Upper lobe of left lung (tissue), 6 donors: ENCODE measurements at regions not wholly inside any gene's neighbourhood (a gene's known extent, or its start where the extent isn't known, plus 50 kb on each side); places are given as distances from the start of the nearest gene placed in this dataset.

Source experiments
- ATAC-seq, 2 donors: fragments of 200-7000 bp; cut with Tn5 transposase; one replicate each; pipeline ENCODE4 v1.9.1; 2022; ENCODE audit warnings: mild to moderate bottlenecking in 2 of 2, moderate library complexity in 2 of 2; ENCODE audit not compliant: low FRiP score in 2 of 2
- DNase-seq, 2 donors: peaks; one replicate each; pipeline ENCODE4 v3.0.0-alpha.2; 2019 to 2020
- H3K27ac ChIP-seq, 4 donors: fragments of 200-600 bp; sonication (generic); one replicate each; pipeline ENCODE4 v1.5.1; 2016 to 2019
- H3K27me3 ChIP-seq, 4 donors: fragments of 200-600 bp; sonication (generic); one replicate each; pipeline ENCODE4 v1.5.1; 2017 to 2019
- H3K36me3 ChIP-seq, 4 donors: fragments of 200-600 bp; sonication (generic); one replicate each; pipeline ENCODE4 v1.5.1; 2016 to 2019
- H3K4me1 ChIP-seq, 4 donors: fragments of 200-600 bp; sonication (generic); one replicate each; pipeline ENCODE4 v1.5.1; 2018 to 2019
- H3K4me3 ChIP-seq, 4 donors: fragments of 200-600 bp; sonication (generic); one replicate each; pipeline ENCODE4 v1.5.1; 2017 to 2019; ENCODE audit warnings: mild to moderate bottlenecking in 2 of 4, moderate library complexity in 1 of 4
- H3K9me3 ChIP-seq, 4 donors: fragments of 200-600 bp; sonication (generic); one replicate each; pipeline ENCODE4 v1.5.1; 2018 to 2019
- CTCF ChIP-seq, 6 experiments: fragments of 450-650 bp in 4 of 6; fragments of 200-600 bp in 2 of 6; sonication (generic) in 2 of 6; IDR thresholded peaks; one replicate each; pipeline ENCODE4 v1.5.1; 2016 to 2019; ENCODE audit warnings: antibody characterized with exemption in 6 of 6
- EP300 ChIP-seq, 4 donors: sonication (generic); formaldehyde crosslinking; IDR thresholded peaks; one replicate each; pipeline ENCODE4 v1.5.1; 2017; ENCODE audit warnings: antibody characterized with exemption in 4 of 4, control low read depth in 2 of 4
- POLR2A ChIP-seq, 4 donors: fragments of 450-650 bp; IDR thresholded peaks; one replicate each; pipeline ENCODE4 v1.5.1; 2016 to 2017; ENCODE audit warnings: antibody characterized with exemption in 4 of 4, mild to moderate bottlenecking in 2 of 4
- POLR2AphosphoS5 ChIP-seq, 2 donors: sonication (generic); formaldehyde crosslinking; IDR thresholded peaks; one replicate each; pipeline ENCODE4 v1.5.1; 2017; ENCODE audit warnings: antibody characterized with exemption in 2 of 2
- WGBS, 2 donors: methylation state at CpG; one replicate each; pipeline ENCODE4 v1.1.5; 2017 to 2018; 5-methylcytosine and 5-hydroxymethylcytosine counted together
- donor health status: DM: no; HTN: no; CAD: no; lungs with moderate emphysema.
- donor health status: DM: no; HTN: yes; CAD: no; lungs with severe emphysema.

- no peaks in the 10 kb centered on the region for H3K4me1 ChIP-seq
Measured at GRCh38 chr4:156173937-156174336, 220.3 kb upstream of the CTSO start.

GRCh38 chr4:156173486-156173885 is 219.8 kb upstream of the CTSO start:
- Histone ChIP-seq H3K27me3 (no peaks in the 10 kb centered on the region), H3K27ac (no peak overlapping the region), H3K36me3 (no peaks in the 10 kb centered on the region), H3K4me3 (no peak overlapping the region), H3K4me1 (no peaks in the 10 kb centered on the region), H3K9me3 (no peaks in the 10 kb centered on the region)
- DNase-seq (no peak), ATAC-seq (no peak)
- TF ChIP-seq POLR2A (IDR thresholded peaks at IDR 0.05), result no peak
- TF ChIP-seq EP300 (IDR thresholded peaks at IDR 0.05), result no peak
- TF ChIP-seq POLR2AphosphoS5 (IDR thresholded peaks at IDR 0.05), result no peak
- no peak for TF ChIP-seq CTCF (IDR thresholded peaks at IDR 0.05)

More at GRCh38 chr4:156173937-156174336, 220.3 kb upstream of the CTSO start:
- Histone ChIP-seq H3K9me3 (no peaks in the 10 kb centered on the region), H3K27me3 (no peaks in the 10 kb centered on the region), H3K4me3 (no peak overlapping the region), H3K36me3 (no peaks in the 10 kb centered on the region), H3K27ac (no peak overlapping the region)
- TF ChIP-seq POLR2A (IDR thresholded peaks at IDR 0.05) (no peak), POLR2AphosphoS5 (IDR thresholded peaks at IDR 0.05) (no peak), EP300 (IDR thresholded peaks at IDR 0.05) (no peak), CTCF (IDR thresholded peaks at IDR 0.05) (no peak)
- WGBS, 2 donors, result 76 to 85% methylated on average over 1 of the region's 1 CpG
- DNase-seq, result no peak
- no peak for ATAC-seq

GRCh38 chr4:156169861-156170260 is 216.2 kb upstream of the CTSO start:
- ATAC-seq (no peak), DNase-seq (no peak)
- TF ChIP-seq CTCF (IDR thresholded peaks at IDR 0.05) (no peak), POLR2AphosphoS5 (IDR thresholded peaks at IDR 0.05) (no peak), EP300 (IDR thresholded peaks at IDR 0.05) (no peak), POLR2A (IDR thresholded peaks at IDR 0.05) (no peak)
- H3K4me1 ChIP-seq, result no peaks in the 10 kb centered on the region
- no peaks in the 10 kb centered on the region for H3K36me3 ChIP-seq
- H3K9me3 ChIP-seq, result no peaks in the 10 kb centered on the region
- H3K4me3 ChIP-seq, result no peak overlapping the region
- 54 to 66% methylated on average over 2 of the region's 2 CpGs for WGBS, 2 donors
- no peak overlapping the region for H3K27ac ChIP-seq
- H3K27me3 ChIP-seq, result no peaks in the 10 kb centered on the region

- Histone ChIP-seq H3K36me3 (no peaks in the 10 kb centered on the region), H3K9me3 (no peaks in the 10 kb centered on the region), H3K4me1 (no peaks in the 10 kb centered on the region), H3K27ac (no peak overlapping the region), H3K4me3 (no peak overlapping the region), H3K27me3 (no peaks in the 10 kb centered on the region)
- WGBS, 2 donors, result 47 to 59% methylated on average over 3 of the region's 3 CpGs
- ATAC-seq (peak; percentile 71 to 95), DNase-seq (no peak)
- TF ChIP-seq POLR2A (IDR thresholded peaks at IDR 0.05), result no peak
- TF ChIP-seq EP300 (IDR thresholded peaks at IDR 0.05), result no peak
- no peak for TF ChIP-seq POLR2AphosphoS5 (IDR thresholded peaks at IDR 0.05)
- peak in 3 of 6 experiments; percentile 14 to 20 (median 18) for TF ChIP-seq CTCF (IDR thresholded peaks at IDR 0.05)
Measured at GRCh38 chr4:156169011-156169410, 215.3 kb upstream of the CTSO start.

- Histone ChIP-seq H3K4me1 (no peaks in the 10 kb centered on the region), H3K36me3 (no peaks in the 10 kb centered on the region), H3K27ac (no peak overlapping the region), H3K27me3 (no peaks in the 10 kb centered on the region), H3K9me3 (no peaks in the 10 kb centered on the region), H3K4me3 (no peak overlapping the region)
- WGBS, 2 donors, result 0 to 73% methylated on average over 1 of the region's 1 CpG
- DNase-seq (no peak), ATAC-seq (no peak)
- no peak for TF ChIP-seq CTCF (IDR thresholded peaks at IDR 0.05)
- no peak for TF ChIP-seq POLR2AphosphoS5 (IDR thresholded peaks at IDR 0.05)
- TF ChIP-seq POLR2A (IDR thresholded peaks at IDR 0.05), result no peak
- no peak for TF ChIP-seq EP300 (IDR thresholded peaks at IDR 0.05)
Measured at GRCh38 chr4:156168288-156168687, 214.6 kb upstream of the CTSO start.
